ENCODE measurements at regions not wholly inside any gene's neighbourhood (a gene's known extent, or its start where the extent isn't known, plus 50 kb on each side); places are given as distances from the start of the nearest gene placed in this dataset.

GRCh38 chr15:27671819-27672437, 427.2 kb downstream of the OCA2 start:
- Histone ChIP-seq H3K4me1 (no peaks in the 10 kb centered on the region), H3K9me3 (no peaks in the 10 kb centered on the region), H3K27me3 (no peaks in the 10 kb centered on the region), H3K36me3 (no peaks in the 10 kb centered on the region), H3K27ac (no peak overlapping the region), H3K4me3 (no peak overlapping the region)
- DNase-seq (no peak), ATAC-seq (no peak)
- intact Hi-C loops (cut with DNase I): no loop called here
- TF ChIP-seq, protein P1, sequence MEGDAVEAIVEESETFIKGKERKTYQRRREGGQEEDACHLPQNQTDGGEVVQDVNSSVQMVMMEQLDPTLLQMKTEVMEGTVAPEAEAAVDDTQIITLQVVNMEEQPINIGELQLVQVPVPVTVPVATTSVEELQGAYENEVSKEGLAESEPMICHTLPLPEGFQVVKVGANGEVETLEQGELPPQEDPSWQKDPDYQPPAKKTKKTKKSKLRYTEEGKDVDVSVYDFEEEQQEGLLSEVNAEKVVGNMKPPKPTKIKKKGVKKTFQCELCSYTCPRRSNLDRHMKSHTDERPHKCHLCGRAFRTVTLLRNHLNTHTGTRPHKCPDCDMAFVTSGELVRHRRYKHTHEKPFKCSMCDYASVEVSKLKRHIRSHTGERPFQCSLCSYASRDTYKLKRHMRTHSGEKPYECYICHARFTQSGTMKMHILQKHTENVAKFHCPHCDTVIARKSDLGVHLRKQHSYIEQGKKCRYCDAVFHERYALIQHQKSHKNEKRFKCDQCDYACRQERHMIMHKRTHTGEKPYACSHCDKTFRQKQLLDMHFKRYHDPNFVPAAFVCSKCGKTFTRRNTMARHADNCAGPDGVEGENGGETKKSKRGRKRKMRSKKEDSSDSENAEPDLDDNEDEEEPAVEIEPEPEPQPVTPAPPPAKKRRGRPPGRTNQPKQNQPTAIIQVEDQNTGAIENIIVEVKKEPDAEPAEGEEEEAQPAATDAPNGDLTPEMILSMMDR (IDR thresholded peaks at IDR 0.05): no peak

DNA sequence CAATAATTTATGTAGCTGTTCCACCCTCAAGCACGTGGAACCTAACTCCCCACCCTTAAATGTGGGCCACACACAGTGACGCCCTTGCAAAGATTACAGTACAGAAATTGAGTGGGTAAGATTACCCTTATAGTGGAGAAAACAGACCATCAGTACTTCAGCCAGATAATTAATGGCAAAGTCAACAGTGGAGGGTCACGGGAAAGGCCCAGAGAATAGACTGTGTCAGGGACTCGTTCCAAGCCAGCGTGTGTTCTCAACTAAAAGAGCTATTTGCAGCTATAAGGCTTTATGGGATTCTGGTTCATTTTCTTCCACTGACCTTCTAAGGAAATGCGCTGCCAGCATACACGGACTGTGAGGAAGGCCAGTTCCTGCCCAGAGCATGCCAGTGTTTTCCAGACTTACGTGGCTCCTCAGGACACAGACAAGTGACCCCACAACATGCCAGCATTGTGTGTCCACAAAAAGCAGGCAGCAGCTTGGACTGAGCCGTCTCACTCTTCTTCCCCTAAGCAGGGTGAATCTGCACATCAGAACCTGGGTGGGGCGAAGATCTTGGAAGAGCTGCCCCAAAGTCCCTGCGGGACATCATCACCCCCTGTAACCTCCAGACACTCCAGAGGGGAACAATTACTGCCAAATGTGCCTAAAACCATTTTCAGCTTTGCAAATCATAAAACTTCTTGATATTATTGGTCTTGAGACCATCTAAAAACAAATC, 428.5 kb downstream of the OCA2 start:
- Histone ChIP-seq H3K27me3 (no peaks in the 10 kb centered on the region), H3K9me3 (no peaks in the 10 kb centered on the region), H3K27ac (no peak overlapping the region), H3K4me1 (no peaks in the 10 kb centered on the region), H3K36me3 (no peaks in the 10 kb centered on the region), H3K4me3 (no peak overlapping the region)
- TF ChIP-seq, protein P1 (IDR thresholded peaks at IDR 0.05): no peak
- no peak for DNase-seq
- intact Hi-C loops (cut with DNase I): no loop called here
- ATAC-seq: no peak

DNA sequence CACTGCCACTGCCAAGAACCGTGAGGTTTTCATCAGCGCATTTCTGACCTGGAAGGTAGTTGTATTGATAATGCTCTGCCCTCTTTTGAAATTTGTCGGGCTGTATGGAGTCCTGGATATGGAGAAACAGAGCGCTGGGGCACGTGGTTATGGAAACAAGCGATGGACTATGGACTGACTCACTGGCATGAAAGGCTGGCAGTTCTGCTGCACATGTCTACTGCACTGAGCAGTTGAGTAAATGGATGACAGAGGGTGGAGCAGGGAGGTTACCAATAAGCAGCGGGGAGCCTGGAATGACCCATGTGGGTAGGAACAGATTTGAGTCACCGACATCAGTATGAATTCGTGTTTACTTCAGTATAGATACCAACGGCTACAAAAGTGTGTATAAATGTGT, 429.5 kb downstream of the OCA2 start:
- Histone ChIP-seq H3K27ac (no peak overlapping the region), H3K9me3 (no peaks in the 10 kb centered on the region), H3K4me1 (no peaks in the 10 kb centered on the region), H3K36me3 (no peaks in the 10 kb centered on the region), H3K27me3 (no peaks in the 10 kb centered on the region), H3K4me3 (no peak overlapping the region)
- no peak for ATAC-seq
- intact Hi-C loops (cut with DNase I): no loop called here
- TF ChIP-seq, protein P1 (IDR thresholded peaks at IDR 0.05): no peak
- DNase-seq: no peak

GRCh38 chr15:27668471-27669220, 430.5 kb downstream of the OCA2 start:
- ATAC-seq: no peak
- Histone ChIP-seq H3K27me3 (no peaks in the 10 kb centered on the region), H3K4me1 (no peaks in the 10 kb centered on the region), H3K4me3 (no peak overlapping the region), H3K36me3 (no peaks in the 10 kb centered on the region), H3K9me3 (no peaks in the 10 kb centered on the region), H3K27ac (no peak overlapping the region)
- DNase-seq: no peak
- intact Hi-C loops (cut with DNase I): no loop called here
- TF ChIP-seq, protein P1 (IDR thresholded peaks at IDR 0.05): no peak

DNA sequence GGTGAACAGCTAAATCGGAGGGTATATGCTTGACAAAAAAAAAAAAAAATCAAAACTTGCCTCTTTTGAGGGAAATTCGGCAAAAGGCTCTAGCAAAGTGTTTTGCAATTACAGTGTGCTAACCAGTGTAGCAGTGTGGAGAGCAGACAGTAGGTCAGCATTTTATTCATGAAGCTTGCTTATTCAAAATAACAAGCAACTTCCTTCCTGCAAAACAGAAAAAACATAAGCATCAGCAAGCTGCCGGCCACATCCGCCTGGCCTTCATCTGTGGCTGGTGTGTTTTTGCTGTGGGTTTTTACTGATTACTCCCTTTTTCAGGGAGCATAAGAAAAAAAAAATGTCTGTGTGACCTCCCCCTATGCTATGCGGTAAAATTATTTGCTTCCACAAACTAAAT, 434.1 kb downstream of the OCA2 start:
- no peaks in the 10 kb centered on the region for H3K27me3 ChIP-seq
- no peak for DNase-seq
- H3K9me3 ChIP-seq: no peaks in the 10 kb centered on the region
- no peaks in the 10 kb centered on the region for H3K36me3 ChIP-seq
- no peak overlapping the region for H3K4me3 ChIP-seq
- TF ChIP-seq, protein P1 (IDR thresholded peaks at IDR 0.05): no peak
- no peaks in the 10 kb centered on the region for H3K4me1 ChIP-seq
- intact Hi-C loops (cut with DNase I): no loop called here
- no peak for ATAC-seq
- no peak overlapping the region for H3K27ac ChIP-seq

All from upper lobe of right lung (tissue), 1 donor.